ENCODE measurements at regions not wholly inside any gene's neighbourhood (a gene's known extent, or its start where the extent isn't known, plus 50 kb on each side); places are given as distances from the start of the nearest gene placed in this dataset.

DNA sequence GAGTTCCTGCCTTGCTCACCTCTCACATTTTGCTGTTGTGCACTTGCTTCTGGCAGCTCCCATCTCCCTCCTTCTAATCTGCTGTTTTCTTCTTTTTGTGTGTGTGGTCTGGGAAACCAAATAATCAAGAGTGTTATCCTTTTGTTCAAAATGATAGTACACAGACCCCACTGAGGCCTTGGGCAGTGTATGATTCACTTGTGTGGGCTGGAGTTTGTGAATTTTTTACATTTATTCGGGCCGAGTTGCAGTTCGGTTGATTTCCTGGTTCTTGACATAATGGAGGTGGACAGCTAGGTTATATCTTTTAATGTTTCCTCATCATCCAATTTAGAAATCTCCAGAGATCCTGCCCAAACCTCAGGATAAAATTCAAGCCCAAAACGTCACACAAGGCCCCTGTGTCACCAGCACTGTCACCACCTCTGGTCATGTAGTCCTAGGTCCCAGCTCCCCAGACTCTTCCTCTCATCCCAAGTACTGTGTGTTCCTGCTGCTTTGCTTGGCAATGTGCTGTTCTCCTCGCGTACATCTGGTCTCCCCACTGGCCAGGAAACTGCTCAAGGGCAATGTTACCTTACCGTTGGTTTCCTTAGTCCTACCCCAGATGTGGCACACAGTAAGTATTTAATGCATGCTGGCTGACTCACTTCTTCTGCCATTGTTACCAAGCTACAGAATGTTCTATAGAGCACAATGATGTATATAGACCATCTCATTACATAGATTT lies 55.7 kb upstream of the PHACTR2 start:
- no CpG with 5 or more reads among the region's 7 CpGs for WGBS (ENCODE audit: extremely low coverage, insufficient coverage, insufficient read length)
- peak overlapping the region; percentile 42 for H3K23ac ChIP-seq (ENCODE audit: low read length)
- H2AK5ac ChIP-seq (ENCODE audit: low read length) = no peak overlapping the region
- peak overlapping the region; percentile 21 for H2BK12ac ChIP-seq (ENCODE audit: low read length)
- no peaks in the 10 kb centered on the region for H3K79me2 ChIP-seq (ENCODE audit: control insufficient read depth, insufficient read depth, low read length, poor library complexity)
- H3K27me3 ChIP-seq (ENCODE audit: insufficient read depth, low read length) = no peaks in the 10 kb centered on the region
- H3K18ac ChIP-seq (ENCODE audit: low read length) = no peak overlapping the region
- DNase-seq = peak in 1 of 2 donors; percentile 34
- H3K14ac ChIP-seq (ENCODE audit: low read length) = peak overlapping the region; percentile 29
- peaks cover 1% of the 10 kb centered on the region for H3K9me3 ChIP-seq (ENCODE audit: insufficient read depth, low read depth, low read length)
- peak overlapping the region; percentile 4 for H2AFZ ChIP-seq (ENCODE audit: insufficient read depth, low read length, poor library complexity)
- peaks cover 10% of the 10 kb centered on the region for H3K79me1 ChIP-seq (ENCODE audit: low read length)
- no peaks in the 10 kb centered on the region for H3K36me3 ChIP-seq (ENCODE audit: control insufficient read depth in 1 of 2, insufficient read depth in 2 of 2, low read length in 2 of 2)
- H3K4me3 ChIP-seq (ENCODE audit: low read depth, low read length) = no peak overlapping the region
- no peak overlapping the region for H4K12ac ChIP-seq (ENCODE audit: low read depth, low read length)
- no peak overlapping the region for H2BK5ac ChIP-seq (ENCODE audit: low read depth, low read length, poor library complexity)
- no peak overlapping the region for H3K27ac ChIP-seq (ENCODE audit: low read depth, low read length)
- no peak overlapping the region for H2BK120ac ChIP-seq (ENCODE audit: insufficient read depth, low read length, poor library complexity)
- no peak overlapping the region for H4K8ac ChIP-seq (ENCODE audit: low read depth, low read length)
- H3K4me2 ChIP-seq (ENCODE audit: low read length) = no peak overlapping the region
- no peak overlapping the region for H3K9ac ChIP-seq (ENCODE audit: low read length)
- peaks cover 3 to 15% of the 10 kb centered on the region in 2 experiments for H3K4me1 ChIP-seq (ENCODE audit: control insufficient read depth in 1 of 2, insufficient read depth in 2 of 2, low read length in 2 of 2)
- H4K91ac ChIP-seq (ENCODE audit: low read depth, low read length) = no peak overlapping the region
- H3K4ac ChIP-seq (ENCODE audit: low read depth, low read length) = no peak overlapping the region

DNA sequence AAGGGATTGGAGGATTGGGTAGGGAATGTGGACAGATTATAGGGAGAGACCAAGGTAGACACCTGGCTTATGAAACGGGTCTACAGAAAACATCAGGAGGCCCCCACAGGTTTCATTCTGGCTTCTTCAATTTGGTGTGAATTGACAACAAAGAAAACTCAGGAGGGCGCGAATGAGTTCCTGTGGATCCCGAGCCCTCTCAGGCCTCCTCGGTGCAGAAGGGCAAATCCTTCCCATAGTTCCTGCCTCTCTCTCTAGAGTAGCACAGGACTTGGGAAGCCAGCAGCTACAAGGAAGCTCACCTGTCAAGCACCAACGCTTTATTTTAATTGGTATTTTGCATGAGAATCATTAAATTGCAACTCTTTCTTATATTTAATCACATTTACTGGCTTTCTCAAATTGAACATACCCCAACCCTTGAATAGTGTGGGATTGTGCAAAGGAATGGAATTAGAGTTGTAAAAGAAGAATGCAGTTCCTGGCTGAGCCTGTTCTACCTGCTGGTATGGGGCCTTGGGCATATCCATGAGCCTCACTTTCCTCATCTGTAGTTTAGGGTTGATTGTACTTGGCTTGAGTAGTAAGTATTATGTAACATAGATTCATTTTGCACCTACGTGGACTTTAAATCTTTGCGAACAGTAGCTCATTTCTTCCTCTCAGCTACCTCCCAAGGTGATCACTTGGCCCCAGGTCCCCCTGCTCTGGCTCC lies 56.4 kb upstream of the PHACTR2 start:
- Histone ChIP-seq H4K91ac (ENCODE audit: low read depth, low read length) (peak overlapping the region; percentile 48), H3K79me2 (ENCODE audit: control insufficient read depth, insufficient read depth, low read length, poor library complexity) (no peaks in the 10 kb centered on the region), H2AFZ (ENCODE audit: insufficient read depth, low read length, poor library complexity) (no peak overlapping the region)

DNA sequence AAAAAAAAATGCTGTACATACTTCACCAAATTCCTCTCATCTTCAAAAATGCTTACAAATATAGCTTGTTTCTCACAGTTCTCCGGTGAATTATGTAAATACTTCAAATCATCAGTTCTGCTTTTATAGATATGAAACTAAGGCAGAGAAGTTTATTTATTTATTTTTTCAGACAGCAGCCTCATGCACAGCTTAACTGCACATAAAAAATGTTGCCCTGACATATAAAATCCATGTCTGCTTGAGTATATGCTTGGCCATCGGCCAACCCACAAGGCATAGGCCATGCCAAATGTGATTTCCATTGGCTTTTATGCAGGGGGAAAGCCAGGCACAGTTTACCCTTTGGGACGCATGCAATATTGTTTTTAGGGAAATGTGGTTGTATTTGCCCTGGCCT lies 57.3 kb upstream of the PHACTR2 start:
- H2AFZ ChIP-seq (ENCODE audit: insufficient read depth, low read length, poor library complexity) = no peak overlapping the region
- no peak overlapping the region for H3K27ac ChIP-seq (ENCODE audit: low read depth, low read length)
- H2BK5ac ChIP-seq (ENCODE audit: low read depth, low read length, poor library complexity) = no peak overlapping the region
- no peak overlapping the region for H3K4me3 ChIP-seq (ENCODE audit: low read depth, low read length)
- peaks cover 10% of the 10 kb centered on the region for H3K79me1 ChIP-seq (ENCODE audit: low read length)
- H3K79me2 ChIP-seq (ENCODE audit: control insufficient read depth, insufficient read depth, low read length, poor library complexity) = no peaks in the 10 kb centered on the region
- no peak overlapping the region for H2AK5ac ChIP-seq (ENCODE audit: low read length)
- H3K4ac ChIP-seq (ENCODE audit: low read depth, low read length) = no peak overlapping the region
- peaks cover 3 to 17% of the 10 kb centered on the region in 2 experiments for H3K4me1 ChIP-seq (ENCODE audit: control insufficient read depth in 1 of 2, insufficient read depth in 2 of 2, low read length in 2 of 2)
- H3K14ac ChIP-seq (ENCODE audit: low read length) = no peak overlapping the region
- H3K9ac ChIP-seq (ENCODE audit: low read length) = no peak overlapping the region
- no peak overlapping the region for H3K23ac ChIP-seq (ENCODE audit: low read length)
- no peak overlapping the region for H2BK120ac ChIP-seq (ENCODE audit: insufficient read depth, low read length, poor library complexity)
- WGBS (ENCODE audit: extremely low coverage, insufficient coverage, insufficient read length) = no CpG with 5 or more reads among the region's 3 CpGs
- no peak overlapping the region for H3K4me2 ChIP-seq (ENCODE audit: low read length)
- no peak overlapping the region for H3K18ac ChIP-seq (ENCODE audit: low read length)
- H4K8ac ChIP-seq (ENCODE audit: low read depth, low read length) = no peak overlapping the region
- H3K27me3 ChIP-seq (ENCODE audit: insufficient read depth, low read length) = no peaks in the 10 kb centered on the region
- H3K9me3 ChIP-seq (ENCODE audit: insufficient read depth, low read depth, low read length) = peaks cover 1% of the 10 kb centered on the region
- H4K91ac ChIP-seq (ENCODE audit: low read depth, low read length) = peak overlapping the region; percentile 8
- no peaks in the 10 kb centered on the region for H3K36me3 ChIP-seq (ENCODE audit: control insufficient read depth in 1 of 2, insufficient read depth in 2 of 2, low read length in 2 of 2)
- no peak overlapping the region for H2BK12ac ChIP-seq (ENCODE audit: low read length)
- no peak for DNase-seq
- no peak overlapping the region for H4K12ac ChIP-seq (ENCODE audit: low read depth, low read length)

More for the DNA sequence above, 56.4 kb upstream of the PHACTR2 start:
- peak; percentile 78 to 91 for DNase-seq
- H3K4me2 ChIP-seq (ENCODE audit: low read length) = no peak overlapping the region
- no peak overlapping the region for H2AK5ac ChIP-seq (ENCODE audit: low read length)
- H3K23ac ChIP-seq (ENCODE audit: low read length) = no peak overlapping the region
- peaks cover 1% of the 10 kb centered on the region for H3K9me3 ChIP-seq (ENCODE audit: insufficient read depth, low read depth, low read length)
- no peak overlapping the region for H2BK120ac ChIP-seq (ENCODE audit: insufficient read depth, low read length, poor library complexity)
- H3K27me3 ChIP-seq (ENCODE audit: insufficient read depth, low read length) = no peaks in the 10 kb centered on the region
- no peak overlapping the region for H3K27ac ChIP-seq (ENCODE audit: low read depth, low read length)
- H3K9ac ChIP-seq (ENCODE audit: low read length) = no peak overlapping the region
- no peak overlapping the region for H4K8ac ChIP-seq (ENCODE audit: low read depth, low read length)
- H4K12ac ChIP-seq (ENCODE audit: low read depth, low read length) = no peak overlapping the region
- H3K4me3 ChIP-seq (ENCODE audit: low read depth, low read length) = no peak overlapping the region
- no CpG with 5 or more reads among the region's 8 CpGs for WGBS (ENCODE audit: extremely low coverage, insufficient coverage, insufficient read length)
- H3K36me3 ChIP-seq (ENCODE audit: control insufficient read depth in 1 of 2, insufficient read depth in 2 of 2, low read length in 2 of 2) = no peaks in the 10 kb centered on the region
- no peak overlapping the region for H3K14ac ChIP-seq (ENCODE audit: low read length)
- no peak overlapping the region for H3K18ac ChIP-seq (ENCODE audit: low read length)
- no peak overlapping the region for H3K4ac ChIP-seq (ENCODE audit: low read depth, low read length)
- H2BK5ac ChIP-seq (ENCODE audit: low read depth, low read length, poor library complexity) = no peak overlapping the region
- no peak overlapping the region for H2BK12ac ChIP-seq (ENCODE audit: low read length)
- H3K4me1 ChIP-seq (ENCODE audit: control insufficient read depth in 1 of 2, insufficient read depth in 2 of 2, low read length in 2 of 2) = peaks cover 3 to 17% of the 10 kb centered on the region in 2 experiments
- H3K79me1 ChIP-seq (ENCODE audit: low read length) = peaks cover 10% of the 10 kb centered on the region

DNA sequence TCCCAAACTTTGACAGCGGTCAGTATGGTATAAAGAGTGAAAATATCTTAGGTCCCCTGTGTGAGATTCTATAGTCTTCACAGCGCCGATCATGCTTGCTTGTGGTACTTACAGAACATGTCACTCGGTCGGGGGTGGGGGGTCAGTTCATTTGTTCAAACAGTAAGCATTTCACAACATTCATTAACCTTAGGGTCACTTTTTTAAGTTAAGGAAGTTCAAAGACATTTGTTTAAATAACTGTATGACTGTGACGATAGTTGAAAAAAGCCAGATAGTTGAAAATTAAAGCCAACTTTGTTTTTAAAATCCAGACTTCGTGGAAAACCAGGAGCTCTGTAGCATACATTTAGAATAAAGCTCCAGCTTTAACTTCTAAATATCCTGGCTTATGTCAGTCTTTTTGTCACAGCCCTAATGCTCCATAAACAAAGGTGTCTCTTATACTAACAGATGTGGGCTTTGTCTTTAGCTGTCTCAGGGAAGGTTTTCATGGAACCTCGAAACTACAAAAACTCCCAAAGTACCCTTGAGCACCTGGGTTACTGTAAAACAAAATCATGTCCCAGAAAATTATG lies 57.9 kb upstream of the PHACTR2 start:
- Histone ChIP-seq H3K79me1 (ENCODE audit: low read length) (peaks cover 10% of the 10 kb centered on the region), H4K8ac (ENCODE audit: low read depth, low read length) (no peak overlapping the region), H3K4ac (ENCODE audit: low read depth, low read length) (no peak overlapping the region), H3K9me3 (ENCODE audit: insufficient read depth, low read depth, low read length) (peaks cover 1% of the 10 kb centered on the region), H4K91ac (ENCODE audit: low read depth, low read length) (no peak overlapping the region), H4K12ac (ENCODE audit: low read depth, low read length) (no peak overlapping the region), H3K4me2 (ENCODE audit: low read length) (no peak overlapping the region), H3K9ac (ENCODE audit: low read length) (no peak overlapping the region), H3K23ac (ENCODE audit: low read length) (no peak overlapping the region), H3K27ac (ENCODE audit: low read depth, low read length) (peak overlapping the region; percentile 14), H2AK5ac (ENCODE audit: low read length) (no peak overlapping the region), H2BK12ac (ENCODE audit: low read length) (no peak overlapping the region), H3K4me3 (ENCODE audit: low read depth, low read length) (no peak overlapping the region), H3K18ac (ENCODE audit: low read length) (no peak overlapping the region), H2BK120ac (ENCODE audit: insufficient read depth, low read length, poor library complexity) (no peak overlapping the region), H3K79me2 (ENCODE audit: control insufficient read depth, insufficient read depth, low read length, poor library complexity) (no peaks in the 10 kb centered on the region), H3K14ac (ENCODE audit: low read length) (no peak overlapping the region), H3K4me1 (ENCODE audit: control insufficient read depth in 1 of 2, insufficient read depth in 2 of 2, low read length in 2 of 2) (peaks cover 3 to 17% of the 10 kb centered on the region in 2 experiments), H2BK5ac (ENCODE audit: low read depth, low read length, poor library complexity) (no peak overlapping the region), H3K27me3 (ENCODE audit: insufficient read depth, low read length) (no peaks in the 10 kb centered on the region), H3K36me3 (ENCODE audit: control insufficient read depth in 1 of 2, insufficient read depth in 2 of 2, low read length in 2 of 2) (no peaks in the 10 kb centered on the region), H2AFZ (ENCODE audit: insufficient read depth, low read length, poor library complexity) (no peak overlapping the region)
- DNase-seq = no peak
- no CpG with 5 or more reads among the region's 8 CpGs for WGBS (ENCODE audit: extremely low coverage, insufficient coverage, insufficient read length)

All from trophoblast cell (in vitro differentiated cells and primary cell).